ENCODE measurements at regions not wholly inside any gene's neighbourhood (a gene's known extent, or its start where the extent isn't known, plus 50 kb on each side); places are given as distances from the start of the nearest gene placed in this dataset.
"Not testable (repeated sequence)": the region's sequence is repeated elsewhere in the genome, so short reads cannot be mapped to it uniquely, and the experiment has no call there.

DNA sequence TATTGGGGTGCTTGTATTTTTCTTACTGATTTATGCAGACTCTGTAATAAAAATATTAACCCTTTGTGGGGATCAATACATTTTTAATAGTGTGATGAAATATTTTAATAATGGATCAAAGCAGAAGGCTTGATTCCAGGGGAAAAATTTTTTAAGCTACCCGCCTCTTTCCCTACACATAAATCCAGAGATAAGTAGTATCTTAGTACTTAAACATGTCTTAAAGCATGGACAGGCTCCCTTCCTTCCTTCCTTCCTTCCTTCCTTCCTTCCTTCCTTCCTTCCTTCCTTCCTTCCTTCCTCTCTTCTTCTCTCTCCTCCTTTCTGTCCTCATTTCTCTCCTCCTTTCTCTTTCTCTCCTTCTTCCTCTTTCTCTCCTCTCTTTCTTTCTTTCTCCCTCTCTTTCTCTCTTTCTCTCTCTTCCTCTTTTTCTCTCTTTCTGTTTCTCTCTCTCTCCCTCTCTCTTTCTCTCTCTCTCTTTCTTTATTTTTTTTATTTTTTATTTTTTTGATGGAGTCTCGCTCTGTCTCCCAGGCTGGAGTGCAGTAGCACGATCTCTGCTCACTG is 78.0 kb upstream of the SPRY4 start:
- H3K27ac ChIP-seq = peak overlapping the region in 1 of 2 donors; percentile 66
- intact Hi-C loops (cut with DNase I; ENCODE audit: low total_unique reads) = no loop called here
- no peaks in the 10 kb centered on the region for H3K36me3 ChIP-seq
- no peak overlapping the region for H3K4me3 ChIP-seq
- H3K4me1 ChIP-seq = no peaks in the 10 kb centered on the region
- H3K27me3 ChIP-seq = peaks cover 0 to 2% of the 10 kb centered on the region in 2 donors
- DNase-seq (ENCODE audit: low spot score in 2 of 2) = no peak
- H3K9me3 ChIP-seq = no peaks in the 10 kb centered on the region
- TF ChIP-seq POLR2AphosphoS5 (IDR thresholded peaks at IDR 0.05) (no peak), POLR2A (IDR thresholded peaks at IDR 0.05) (no peak), CTCF (IDR thresholded peaks at IDR 0.05) (no peak)

DNA sequence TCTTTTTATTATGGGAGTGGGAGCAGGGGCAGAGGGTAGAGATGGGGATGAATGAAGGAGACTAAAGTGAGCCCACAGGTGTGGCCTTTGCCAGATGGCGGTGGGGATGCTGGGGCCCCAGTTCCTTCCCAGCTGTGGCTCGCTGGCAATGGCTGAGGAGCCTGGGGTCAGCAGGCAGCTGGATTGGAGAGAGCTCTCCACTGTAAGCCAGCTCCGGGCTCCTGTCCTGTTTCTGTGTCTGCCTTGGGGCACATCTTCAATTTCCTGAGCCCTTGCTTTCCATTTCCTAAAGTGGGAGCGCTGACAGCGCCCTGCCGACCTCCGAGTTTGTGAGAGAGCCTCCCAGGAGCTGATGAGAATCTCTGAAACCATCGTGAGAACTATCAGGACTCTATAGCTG is 75.6 kb upstream of the SPRY4 start:
- Histone ChIP-seq H3K27ac (no peak overlapping the region), H3K9me3 (peaks cover 0 to 3% of the 10 kb centered on the region in 2 donors), H3K4me3 (no peak overlapping the region), H3K4me1 (no peaks in the 10 kb centered on the region), H3K36me3 (no peaks in the 10 kb centered on the region), H3K27me3 (peaks cover 0 to 2% of the 10 kb centered on the region in 2 donors)
- TF ChIP-seq POLR2AphosphoS5 (IDR thresholded peaks at IDR 0.05) (no peak), POLR2A (IDR thresholded peaks at IDR 0.05) (no peak), CTCF (IDR thresholded peaks at IDR 0.05) (no peak)
- DNase-seq (ENCODE audit: low spot score in 2 of 2) = no peak
- intact Hi-C loops (cut with DNase I; ENCODE audit: low total_unique reads) = no loop called here

GRCh38 chr5:142399891-142400290 is 75.1 kb upstream of the SPRY4 start:
- DNase-seq (ENCODE audit: low spot score in 2 of 2) = no peak
- TF ChIP-seq CTCF (IDR thresholded peaks at IDR 0.05) = no peak
- TF ChIP-seq POLR2AphosphoS5 (IDR thresholded peaks at IDR 0.05) = no peak
- TF ChIP-seq POLR2A (IDR thresholded peaks at IDR 0.05) = no peak
- Histone ChIP-seq H3K27me3 (peaks cover 0 to 2% of the 10 kb centered on the region in 2 donors), H3K4me3 (no peak overlapping the region), H3K4me1 (no peaks in the 10 kb centered on the region), H3K36me3 (no peaks in the 10 kb centered on the region), H3K9me3 (peaks cover 0 to 3% of the 10 kb centered on the region in 2 donors), H3K27ac (no peak overlapping the region)
- intact Hi-C loops (cut with DNase I; ENCODE audit: low total_unique reads) = no loop called here

- no peak for TF ChIP-seq CTCF (IDR thresholded peaks at IDR 0.05)
- TF ChIP-seq POLR2A (IDR thresholded peaks at IDR 0.05) = no peak
- no peak for TF ChIP-seq POLR2AphosphoS5 (IDR thresholded peaks at IDR 0.05)
- peaks cover 0 to 3% of the 10 kb centered on the region in 2 donors for H3K9me3 ChIP-seq
- DNase-seq (ENCODE audit: low spot score in 2 of 2) = no peak
Observed at GRCh38 chr5:142398730-142399055, 73.9 kb upstream of the SPRY4 start.

GRCh38 chr5:142398011-142398729 is 73.3 kb upstream of the SPRY4 start:
- H3K4me3 ChIP-seq; H3K4me1 ChIP-seq; intact Hi-C loops (cut with DNase I; ENCODE audit: low total_unique reads); H3K9me3 ChIP-seq; DNase-seq (ENCODE audit: low spot score in 2 of 2); H3K36me3 ChIP-seq; H3K27me3 ChIP-seq; H3K27ac ChIP-seq: not testable (repeated sequence)

More at GRCh38 chr5:142398730-142399055, 73.9 kb upstream of the SPRY4 start:
- H3K4me1 ChIP-seq = no peaks in the 10 kb centered on the region
- H3K27me3 ChIP-seq = no peaks in the 10 kb centered on the region
- H3K27ac ChIP-seq = no peak overlapping the region
- no peaks in the 10 kb centered on the region for H3K36me3 ChIP-seq
- intact Hi-C loops (cut with DNase I; ENCODE audit: low total_unique reads) = no loop called here
- no peak overlapping the region for H3K4me3 ChIP-seq
